Large intestine (tissue), 3 donors: ENCODE measurements at regions not wholly inside any gene's neighbourhood (a gene's known extent, or its start where the extent isn't known, plus 50 kb on each side); places are given as distances from the start of the nearest gene placed in this dataset.

Experiments
- DNase-seq, 2 donors: peaks; one replicate each; pipeline versions ENCODE4 v3.0.0 to v3.0.0-alpha.2; 2013
- H3K27ac ChIP-seq: one replicate; pipeline ENCODE4 v1.5.1; 2013; ENCODE audit warnings: low read length
- H3K27me3 ChIP-seq: 2 replicates; pipeline ENCODE4 v1.6.1; 2013; ENCODE audit warnings: low read length; ENCODE audit not compliant: control insufficient read depth, insufficient read depth
- H3K36me3 ChIP-seq: 2 replicates; pipeline ENCODE4 v1.6.1; 2013; ENCODE audit warnings: low read length; ENCODE audit not compliant: control insufficient read depth, insufficient read depth
- H3K4me1 ChIP-seq: one replicate; pipeline ENCODE4 v1.6.1; 2013; ENCODE audit warnings: low read length; ENCODE audit not compliant: control insufficient read depth, insufficient read depth
- H3K4me3 ChIP-seq: one replicate; pipeline ENCODE4 v1.5.1; 2013; ENCODE audit warnings: low read length
- H3K9me3 ChIP-seq: one replicate; pipeline ENCODE4 v1.6.1; 2013; ENCODE audit warnings: mild to moderate bottlenecking, low read depth, low read length, moderate library complexity; ENCODE audit not compliant: control insufficient read depth
- WGBS: methylation state at CpG from one replicate; pipeline ENCODE4 v1.1.5; 2013; ENCODE audit warnings: low lambda C conversion rate; ENCODE audit not compliant: insufficient coverage; 5-methylcytosine and 5-hydroxymethylcytosine counted together

GRCh38 chr18:78699499-78699898 lies 280.1 kb upstream of the SALL3 start:
- Histone ChIP-seq H3K36me3 (no peaks in the 10 kb centered on the region), H3K27ac (no peak overlapping the region), H3K27me3 (peaks cover 10% of the 10 kb centered on the region), H3K4me3 (no peak overlapping the region), H3K9me3 (peaks cover 2% of the 10 kb centered on the region), H3K4me1 (no peaks in the 10 kb centered on the region)
- DNase-seq, result no peak
- no CpG with 5 or more reads among the region's 12 CpGs for WGBS

GRCh38 chr18:78701771-78702396 lies 277.7 kb upstream of the SALL3 start:
- no peak overlapping the region for H3K27ac ChIP-seq
- peaks cover 10% of the 10 kb centered on the region for H3K27me3 ChIP-seq
- DNase-seq, result no peak
- H3K4me3 ChIP-seq, result no peak overlapping the region
- H3K4me1 ChIP-seq, result no peaks in the 10 kb centered on the region
- WGBS, result 76% methylated on average over 5 of the region's 13 CpGs
- H3K36me3 ChIP-seq, result no peaks in the 10 kb centered on the region
- no peaks in the 10 kb centered on the region for H3K9me3 ChIP-seq

DNA sequence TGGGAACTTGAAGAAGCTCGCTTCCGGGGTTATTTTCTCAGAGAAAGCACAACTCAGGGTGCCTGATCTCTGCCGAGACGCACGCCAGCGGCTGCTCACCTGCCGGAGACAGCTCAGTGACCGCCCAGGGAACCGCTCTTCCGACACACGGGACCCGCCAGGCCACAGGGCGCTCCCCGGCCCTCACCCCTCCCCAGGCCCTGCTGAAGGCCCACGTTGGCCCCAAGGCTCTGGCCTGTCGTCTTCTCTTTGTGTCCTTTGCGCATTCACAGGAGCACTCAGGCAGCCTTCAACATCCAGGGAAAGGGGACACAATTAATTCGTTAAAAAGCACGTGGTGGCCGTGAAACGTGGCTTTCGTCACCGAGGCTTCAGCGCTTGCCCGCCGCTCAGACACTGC lies 276.3 kb upstream of the SALL3 start:
- WGBS, result no CpG with 5 or more reads among the region's 26 CpGs
- Histone ChIP-seq H3K27ac (no peak overlapping the region), H3K4me3 (no peak overlapping the region), H3K9me3 (no peaks in the 10 kb centered on the region), H3K36me3 (no peaks in the 10 kb centered on the region), H3K27me3 (peaks cover 10% of the 10 kb centered on the region), H3K4me1 (no peaks in the 10 kb centered on the region)
- DNase-seq, result no peak

GRCh38 chr18:78704971-78705461 lies 274.6 kb upstream of the SALL3 start:
- H3K4me3 ChIP-seq, result no peak overlapping the region
- no CpG with 5 or more reads among the region's 16 CpGs for WGBS

DNA sequence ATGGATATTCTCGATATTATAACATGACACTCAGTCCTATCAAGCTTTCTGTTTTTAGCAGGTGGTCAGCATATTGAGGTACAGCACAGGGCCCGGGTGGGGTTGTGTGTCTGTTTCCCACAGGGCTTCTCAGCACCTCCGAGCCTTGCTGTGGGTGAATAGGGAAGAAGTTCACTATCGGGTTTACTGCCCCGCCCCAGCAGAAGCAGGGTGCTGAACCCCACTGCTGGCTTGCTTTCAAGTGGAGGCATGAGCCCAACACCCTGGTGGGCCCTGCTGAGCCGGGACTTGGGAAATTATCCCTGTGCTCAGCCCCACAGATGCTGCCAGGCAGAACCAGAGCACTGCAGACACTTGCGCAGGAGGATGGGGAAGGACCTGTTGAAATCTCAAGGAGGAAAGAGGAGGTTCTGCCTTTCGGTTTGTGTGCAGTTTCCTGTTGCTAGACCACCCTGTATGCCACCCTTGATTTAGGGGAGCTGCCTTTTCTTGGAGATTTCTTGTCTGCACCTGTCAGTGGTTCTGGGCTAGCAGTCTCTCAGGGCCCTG lies 270.3 kb upstream of the SALL3 start:
- Histone ChIP-seq H3K4me1 (no peaks in the 10 kb centered on the region), H3K27me3 (peaks cover 4% of the 10 kb centered on the region), H3K36me3 (no peaks in the 10 kb centered on the region), H3K27ac (no peak overlapping the region), H3K9me3 (peaks cover 5% of the 10 kb centered on the region), H3K4me3 (no peak overlapping the region)
- no CpG with 5 or more reads among the region's 8 CpGs for WGBS
- no peak for DNase-seq

More at GRCh38 chr18:78704971-78705461, 274.6 kb upstream of the SALL3 start:
- H3K4me1 ChIP-seq, result no peaks in the 10 kb centered on the region
- H3K36me3 ChIP-seq, result no peaks in the 10 kb centered on the region
- peaks cover 5% of the 10 kb centered on the region for H3K9me3 ChIP-seq
- peaks cover 7% of the 10 kb centered on the region for H3K27me3 ChIP-seq
- no peak overlapping the region for H3K27ac ChIP-seq
- DNase-seq, result no peak

- no peak for DNase-seq
- H3K4me1 ChIP-seq, result no peaks in the 10 kb centered on the region
- H3K27me3 ChIP-seq, result peaks cover 4% of the 10 kb centered on the region
- no CpG with 5 or more reads among the region's 8 CpGs for WGBS
- H3K36me3 ChIP-seq, result no peaks in the 10 kb centered on the region
- peaks cover 5% of the 10 kb centered on the region for H3K9me3 ChIP-seq
- H3K4me3 ChIP-seq, result no peak overlapping the region
- no peak overlapping the region for H3K27ac ChIP-seq
These were observed 268.3 kb upstream of the SALL3 start for GRCh38 chr18:78711316-78711715.

DNA sequence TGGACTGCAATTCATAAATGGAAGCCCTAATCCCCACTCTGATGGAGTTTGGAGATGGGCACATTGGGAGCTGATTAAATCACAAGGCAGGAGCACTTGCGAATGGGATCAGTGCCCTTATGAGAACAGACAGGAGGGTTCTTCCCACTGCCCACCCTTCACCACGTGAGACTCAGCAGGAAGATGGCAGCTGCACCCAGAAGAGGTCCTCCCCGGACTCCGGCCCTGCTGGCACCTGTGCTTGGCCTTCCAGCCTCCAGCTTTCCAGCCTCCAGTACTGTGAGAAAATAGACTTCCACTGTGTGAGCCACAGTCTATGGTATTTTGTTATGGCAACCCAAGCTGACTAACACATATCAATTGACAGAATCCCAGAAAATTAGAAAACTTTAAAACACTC lies 267.6 kb upstream of the SALL3 start:
- no peaks in the 10 kb centered on the region for H3K36me3 ChIP-seq
- peaks cover 4% of the 10 kb centered on the region for H3K27me3 ChIP-seq
- peaks cover 5% of the 10 kb centered on the region for H3K9me3 ChIP-seq
- H3K4me1 ChIP-seq, result no peaks in the 10 kb centered on the region
- no CpG with 5 or more reads among the region's 4 CpGs for WGBS
- H3K4me3 ChIP-seq, result no peak overlapping the region
- no peak for DNase-seq
- H3K27ac ChIP-seq, result no peak overlapping the region

- no peak for DNase-seq
- WGBS, result no CpG with 5 or more reads among the region's 6 CpGs
- Histone ChIP-seq H3K9me3 (peaks cover 5% of the 10 kb centered on the region), H3K4me3 (no peak overlapping the region), H3K27ac (no peak overlapping the region), H3K36me3 (no peaks in the 10 kb centered on the region), H3K4me1 (no peaks in the 10 kb centered on the region), H3K27me3 (peaks cover 4% of the 10 kb centered on the region)
These were observed 266.5 kb upstream of the SALL3 start for GRCh38 chr18:78713069-78713468.

- peaks cover 5% of the 10 kb centered on the region for H3K9me3 ChIP-seq
- H3K27me3 ChIP-seq, result peaks cover 4% of the 10 kb centered on the region
- WGBS, result no CpG with 5 or more reads among the region's 9 CpGs
- no peak overlapping the region for H3K4me3 ChIP-seq
- no peak overlapping the region for H3K27ac ChIP-seq
- no peaks in the 10 kb centered on the region for H3K36me3 ChIP-seq
- H3K4me1 ChIP-seq, result no peaks in the 10 kb centered on the region
- no peak for DNase-seq
These were observed 265.9 kb upstream of the SALL3 start for GRCh38 chr18:78713726-78714125.

DNA sequence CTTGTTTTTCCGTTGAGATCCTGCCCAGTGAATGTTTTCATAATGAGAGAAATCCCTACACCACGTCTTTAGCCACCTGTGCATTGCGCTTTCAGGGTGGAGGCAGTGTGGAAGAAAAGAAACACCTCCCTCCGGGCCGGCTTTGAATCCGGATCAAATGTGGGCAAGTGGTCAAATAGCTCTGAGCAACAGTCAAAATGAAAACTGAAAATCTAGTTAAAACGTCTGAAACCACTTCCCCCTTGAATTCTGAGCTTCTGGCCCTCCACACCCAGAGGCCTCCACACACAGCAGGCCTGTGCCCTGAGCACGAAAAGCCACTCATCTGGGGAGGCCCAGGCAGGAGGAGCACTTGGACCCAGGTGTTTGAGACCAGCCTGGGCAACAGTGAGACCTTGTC lies 263.6 kb upstream of the SALL3 start:
- Histone ChIP-seq H3K9me3 (no peaks in the 10 kb centered on the region), H3K36me3 (no peaks in the 10 kb centered on the region), H3K27me3 (peaks cover 4% of the 10 kb centered on the region), H3K4me1 (no peaks in the 10 kb centered on the region), H3K27ac (no peak overlapping the region), H3K4me3 (no peak overlapping the region)
- no CpG with 5 or more reads among the region's 8 CpGs for WGBS
- no peak for DNase-seq

DNA sequence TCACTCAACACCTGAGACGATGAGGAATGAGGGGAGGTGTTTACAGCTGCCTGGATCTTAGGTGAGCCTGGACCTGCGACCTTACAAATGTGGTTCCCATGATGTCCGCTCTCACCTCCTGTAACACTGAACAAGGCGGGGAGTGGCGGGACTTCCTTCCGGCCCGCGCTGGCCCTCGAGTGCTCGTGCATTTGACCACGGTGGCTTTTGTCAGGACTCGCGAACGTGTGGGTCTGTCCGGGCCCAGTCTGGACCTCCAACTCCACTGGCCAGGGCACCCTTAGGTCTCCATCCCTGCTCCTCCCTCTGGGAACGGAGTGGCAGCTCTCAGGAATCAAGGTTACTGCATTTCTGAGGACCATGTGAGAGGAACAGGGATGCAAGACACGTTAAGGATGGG lies 263.0 kb upstream of the SALL3 start:
- peaks cover 4% of the 10 kb centered on the region for H3K27me3 ChIP-seq
- no peak for DNase-seq
- 100% methylated on average over 1 of the region's 17 CpGs for WGBS
- H3K9me3 ChIP-seq, result no peaks in the 10 kb centered on the region
- peaks cover 4% of the 10 kb centered on the region for H3K4me1 ChIP-seq
- no peak overlapping the region for H3K27ac ChIP-seq
- H3K36me3 ChIP-seq, result no peaks in the 10 kb centered on the region
- H3K4me3 ChIP-seq, result no peak overlapping the region
